NCI-H524 treated with DMSO at 0.1 percent for 48 hours (cell line): ENCODE measurements at regions not wholly inside any gene's neighbourhood (a gene's known extent, or its start where the extent isn't known, plus 50 kb on each side); places are given as distances from the start of the nearest gene placed in this dataset.

ENCODE experiments used
- DNase-seq: peaks from one replicate; lab custom pipeline; 2025; lab: John Stamatoyannopoulos, UW

DNA sequence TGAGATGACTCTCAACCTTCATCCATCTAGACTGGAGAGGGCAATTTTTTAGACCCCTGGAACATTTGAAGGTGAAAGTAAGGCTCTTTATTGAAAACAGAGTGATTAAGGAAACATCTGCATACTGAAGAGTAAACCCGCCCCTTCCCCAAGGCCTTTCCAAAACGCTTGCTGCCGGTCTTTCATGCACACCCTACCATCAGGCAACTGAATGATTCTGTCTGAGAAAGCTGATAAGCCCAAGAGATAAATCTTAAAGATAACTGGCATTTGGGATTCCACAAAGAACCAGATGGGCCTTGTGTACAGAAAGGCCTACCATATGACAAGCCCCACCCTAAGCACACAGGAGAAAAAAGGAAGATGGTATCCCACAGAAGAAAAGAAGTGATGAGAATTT lies 54.4 kb upstream of the PIK3R1 start:
- DNase-seq, result no peak

DNA sequence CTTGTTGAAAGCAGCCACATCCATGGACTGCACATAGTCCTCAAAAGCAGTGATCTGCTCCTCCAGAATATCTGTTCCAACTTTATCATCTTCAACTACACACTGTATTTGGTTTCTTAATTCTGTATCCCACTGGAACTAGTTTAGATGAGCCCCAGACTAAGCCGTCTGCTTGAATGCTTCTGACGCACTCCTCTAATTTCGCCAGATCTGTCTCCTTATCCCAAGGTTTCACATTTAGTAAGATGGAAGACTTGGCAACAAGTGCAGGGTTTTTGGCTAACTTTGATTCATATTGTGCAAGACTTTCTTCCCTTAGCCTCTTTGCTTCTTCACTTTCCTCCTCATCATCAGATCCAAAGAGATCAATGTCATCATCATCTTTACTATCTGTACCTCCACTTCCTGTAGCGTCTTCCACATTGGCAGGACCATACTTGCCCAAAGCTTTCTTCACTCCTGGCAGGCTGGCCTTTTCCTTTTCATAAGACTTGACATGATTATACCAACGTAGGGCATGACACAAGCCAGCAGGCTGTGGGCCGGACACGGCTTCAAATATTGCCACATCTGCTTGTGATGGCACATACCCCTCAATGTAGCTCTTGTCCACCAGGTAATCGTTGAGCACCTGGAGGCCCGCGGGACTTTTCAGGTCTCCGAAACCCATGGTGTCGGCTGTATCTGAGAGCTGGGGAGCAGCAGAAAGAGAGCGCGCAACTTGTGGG lies 56.2 kb upstream of the PIK3R1 start:
- no peak for DNase-seq

GRCh38 chr5:68155940-68156339 lies 59.6 kb upstream of the PIK3R1 start:
- no peak for DNase-seq

DNA sequence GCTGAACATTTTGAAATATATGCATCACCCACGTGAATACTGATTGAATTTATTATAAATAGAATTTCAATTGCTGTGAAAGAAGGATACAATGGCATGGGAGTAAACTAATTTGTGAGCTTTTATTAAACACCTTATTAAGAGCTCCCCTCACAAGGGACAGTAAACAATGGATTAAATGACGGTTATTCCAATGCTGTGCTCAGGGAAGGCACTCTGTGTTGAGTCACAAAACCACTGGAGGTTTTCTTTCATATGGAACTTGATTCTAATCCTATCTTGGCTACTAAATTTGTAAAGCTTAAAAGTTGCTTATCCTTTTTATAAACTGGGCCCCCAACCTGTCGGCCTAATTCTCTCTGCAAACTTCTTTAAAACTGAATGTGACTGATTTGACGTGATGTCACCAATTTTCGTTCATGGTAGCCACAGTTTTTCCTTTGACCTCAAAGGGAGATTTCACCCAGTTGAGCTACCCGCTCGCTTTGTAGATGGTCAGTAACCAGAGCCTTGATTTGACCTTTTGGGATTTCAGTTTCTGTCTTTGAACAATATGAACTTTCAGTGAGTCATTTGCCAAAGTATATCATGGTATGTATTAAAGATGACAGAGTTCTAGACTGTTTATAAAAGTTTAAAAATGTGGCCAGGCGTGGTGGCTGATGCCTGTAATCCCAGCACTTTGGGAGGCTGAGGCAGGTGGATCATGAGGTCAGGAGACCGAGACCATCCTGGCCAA lies 61.3 kb upstream of the PIK3R1 start:
- DNase-seq, result no peak

DNA sequence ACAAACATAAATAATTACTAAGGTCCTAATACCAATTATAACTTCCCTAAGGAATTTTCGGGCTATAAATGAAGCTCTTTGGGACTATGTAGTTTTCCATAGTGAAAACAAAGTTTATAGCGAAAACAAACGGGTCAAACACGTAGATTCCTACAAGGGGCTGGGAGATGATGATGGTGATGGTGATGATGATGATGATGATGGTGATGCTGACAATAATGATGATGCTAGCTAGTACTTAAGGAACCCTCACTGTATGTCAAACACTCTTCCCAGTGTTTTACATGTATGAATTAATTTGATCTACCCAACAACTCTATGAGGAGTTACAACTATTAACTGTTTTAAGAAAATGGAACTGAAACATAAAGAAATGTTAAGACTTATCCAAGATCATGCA lies 63.7 kb upstream of the PIK3R1 start:
- DNase-seq, result no peak

DNA sequence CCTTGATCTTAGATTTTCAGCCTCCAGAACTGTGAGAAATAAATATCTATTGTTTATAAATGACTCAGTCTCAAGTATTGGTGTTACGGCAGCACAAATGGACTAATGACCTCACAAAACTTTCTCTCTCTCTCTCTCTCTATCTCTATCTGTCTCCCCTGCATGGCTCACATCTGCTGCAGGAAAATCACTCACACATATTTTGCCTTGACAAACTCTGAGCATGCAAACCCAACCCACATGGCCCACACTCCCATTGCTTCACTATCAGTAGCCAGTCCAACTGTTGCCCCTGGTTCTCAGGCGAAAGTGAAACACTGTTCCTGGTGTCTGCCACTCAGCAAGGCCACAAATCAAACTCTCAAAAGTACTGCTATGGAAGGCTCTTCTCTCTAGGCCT lies 66.4 kb upstream of the PIK3R1 start:
- DNase-seq, result no peak

- no peak for DNase-seq
Measured at GRCh38 chr5:68148096-68148495, 67.5 kb upstream of the PIK3R1 start.

DNA sequence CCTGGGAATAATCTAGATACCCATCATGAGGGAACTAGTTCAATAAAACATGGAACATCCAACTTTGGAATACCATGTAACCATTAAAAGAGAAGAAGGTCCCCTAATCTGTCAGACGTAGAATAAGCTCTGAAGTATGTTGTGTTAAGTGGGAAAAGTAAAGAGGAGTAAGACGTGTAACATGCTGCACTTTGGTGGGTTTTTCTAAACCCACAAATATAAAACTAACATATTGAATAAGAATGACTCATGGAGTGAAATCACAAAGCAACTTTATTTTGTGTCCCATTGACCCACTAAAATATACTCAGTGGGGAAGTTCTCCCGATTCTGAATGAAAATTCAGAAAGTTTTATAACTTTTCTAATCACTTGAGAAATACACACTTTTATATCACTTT lies 67.9 kb upstream of the PIK3R1 start:
- DNase-seq, result no peak

DNA sequence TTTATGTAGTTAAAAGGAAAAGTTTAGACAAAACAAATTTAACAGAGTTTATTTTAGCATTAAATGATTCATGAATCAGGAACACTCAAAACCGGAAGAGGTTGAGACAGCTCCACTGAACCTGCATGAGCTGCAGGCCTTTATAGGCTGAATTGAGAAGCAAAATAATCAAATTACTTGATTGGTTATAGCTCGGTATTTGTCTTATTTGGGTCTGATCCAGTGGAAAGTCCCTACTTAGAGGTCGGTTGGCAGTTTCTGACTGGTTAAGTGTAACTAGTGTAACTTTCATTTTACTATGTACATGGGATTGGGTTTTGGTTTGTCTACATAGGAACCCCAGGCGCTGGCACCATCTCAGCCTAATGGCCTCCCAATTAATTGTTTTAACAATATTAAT lies 74.1 kb upstream of the PIK3R1 start:
- DNase-seq, result no peak

- no peak for DNase-seq
Measured at GRCh38 chr5:68140763-68141162, 74.8 kb upstream of the PIK3R1 start.

DNA sequence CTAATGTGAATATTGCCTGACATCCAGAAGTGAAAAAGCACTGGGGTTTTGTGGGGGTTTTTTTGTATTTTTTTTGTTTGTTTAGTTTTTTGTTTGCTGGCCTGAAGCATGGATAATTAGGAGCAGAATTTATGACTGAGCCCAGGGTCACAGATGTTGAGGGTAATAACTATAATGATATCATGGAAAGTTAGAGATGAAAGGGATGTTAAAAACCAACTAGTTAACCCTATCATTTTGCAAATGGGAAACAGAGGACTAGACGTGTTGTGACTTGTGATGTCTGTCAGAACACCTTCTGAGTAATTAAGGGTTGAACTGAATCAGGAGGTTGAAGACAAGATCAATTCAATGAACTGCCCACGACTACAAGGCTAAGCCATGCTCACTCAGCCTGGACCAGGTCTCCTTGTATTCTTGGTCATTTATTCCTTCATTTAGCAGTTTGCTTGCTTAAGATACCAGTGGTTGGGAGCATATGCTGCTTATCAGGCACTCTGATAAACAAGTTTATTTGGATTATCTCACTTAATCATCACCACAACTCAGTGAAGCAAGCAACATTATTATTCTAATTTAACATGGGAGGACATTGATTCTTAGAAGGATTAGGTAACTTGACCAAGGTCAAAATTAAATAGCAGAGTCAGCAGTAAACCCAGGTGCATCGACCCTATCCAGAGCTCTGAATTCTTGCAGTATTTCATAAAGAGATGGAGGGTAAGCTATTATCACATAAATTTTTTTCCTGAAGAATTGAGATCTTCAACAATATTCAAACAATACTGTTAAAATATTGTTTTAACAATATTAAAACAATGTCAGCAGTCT lies 75.7 kb upstream of the PIK3R1 start:
- DNase-seq, result no peak

- no peak for DNase-seq
Measured at GRCh38 chr5:68137511-68138140, 77.9 kb upstream of the PIK3R1 start.

GRCh38 chr5:68134669-68135313 lies 80.8 kb upstream of the PIK3R1 start:
- DNase-seq, result no peak

- DNase-seq, result no peak
Measured at GRCh38 chr5:68134033-68134668, 81.4 kb upstream of the PIK3R1 start.

- no peak for DNase-seq
Measured at GRCh38 chr5:68130253-68130652, 85.3 kb upstream of the PIK3R1 start.

GRCh38 chr5:68129364-68129763 lies 86.2 kb upstream of the PIK3R1 start:
- no peak for DNase-seq

DNA sequence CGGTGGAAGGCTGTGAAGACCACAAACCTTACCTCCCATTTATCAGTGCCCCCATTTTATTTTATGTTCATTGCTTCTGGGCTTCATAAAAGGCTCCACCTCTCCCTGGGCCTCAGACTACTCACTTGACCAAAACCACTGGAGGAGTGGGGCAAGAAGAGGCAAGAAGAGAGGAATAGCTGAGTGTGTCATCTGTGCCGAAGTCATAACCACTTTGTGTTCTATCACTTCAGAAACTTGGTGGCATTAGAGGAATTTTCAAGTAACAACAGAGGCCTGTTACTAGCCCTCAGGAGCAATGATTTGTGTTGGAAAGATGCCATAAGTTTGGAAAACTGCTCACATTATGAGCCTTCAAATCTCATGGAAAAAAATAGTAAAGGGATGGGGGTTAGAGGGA lies 88.7 kb upstream of the PIK3R1 start:
- no peak for DNase-seq

DNA sequence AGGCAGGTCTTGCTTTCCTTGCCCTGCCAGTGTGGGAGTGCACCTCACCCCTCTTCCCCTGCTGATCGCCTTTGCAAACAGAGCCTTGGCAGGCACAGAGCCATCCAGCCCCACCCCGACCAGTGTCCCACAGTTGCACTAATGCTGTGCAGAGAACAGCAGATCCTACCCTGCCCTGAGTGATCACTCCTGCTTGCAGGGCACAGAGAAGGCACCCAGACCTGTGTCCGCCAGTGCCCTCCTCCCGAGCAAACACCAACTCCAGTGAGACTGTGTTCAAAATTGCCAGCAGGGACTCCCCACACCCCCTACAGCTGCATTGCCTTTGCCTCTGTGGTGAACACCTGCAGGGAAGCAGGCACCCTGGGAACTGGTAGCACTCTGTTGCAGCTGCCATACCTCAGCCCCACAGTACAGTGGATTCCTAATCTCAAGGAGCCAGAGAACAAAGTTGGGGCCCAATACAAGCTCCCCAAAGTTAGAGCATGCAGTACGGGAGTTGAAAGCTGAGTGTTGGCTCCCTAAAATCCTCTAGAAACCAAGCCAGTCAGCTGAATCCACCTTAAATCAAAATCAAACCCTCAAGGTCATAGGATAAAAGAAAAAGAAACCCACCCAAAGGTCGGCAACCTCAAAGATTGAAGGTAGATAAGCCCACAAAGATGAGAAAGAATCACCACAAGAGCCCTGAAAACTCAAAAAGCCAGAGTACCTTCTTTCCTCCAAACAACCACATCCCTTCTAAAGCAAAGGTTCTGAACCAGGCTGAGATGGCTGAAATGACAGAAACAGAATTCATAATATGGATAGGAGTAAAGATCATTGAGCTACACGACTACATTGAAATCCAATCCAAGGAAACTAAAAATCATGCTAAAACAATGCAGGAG lies 92.9 kb upstream of the PIK3R1 start:
- no peak for DNase-seq

DNA sequence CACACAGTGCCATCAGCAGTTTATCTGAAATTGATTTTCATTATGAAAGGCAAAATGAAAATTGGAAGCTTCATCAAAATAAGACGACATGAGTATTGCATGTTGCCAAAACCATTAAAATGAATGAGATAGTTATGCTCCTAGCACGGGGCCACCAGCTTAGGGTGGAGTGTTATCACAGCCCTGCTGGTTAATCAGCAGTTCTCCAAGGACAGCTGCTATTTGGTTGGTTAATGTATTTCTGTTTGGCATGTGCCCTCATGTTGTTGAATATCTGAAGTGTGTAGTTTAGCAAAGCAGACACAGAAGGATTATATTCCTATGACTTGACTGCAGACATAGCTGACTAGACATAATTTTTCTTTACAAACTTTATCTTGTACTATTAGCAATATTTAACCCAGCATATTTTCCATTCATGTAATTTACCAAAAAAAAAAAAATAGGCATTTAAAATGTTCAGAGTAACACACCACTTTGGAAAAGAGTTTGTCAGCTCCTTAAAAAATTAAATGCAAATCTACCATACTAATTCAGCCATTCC lies 98.6 kb upstream of the PIK3R1 start:
- DNase-seq, result no peak

GRCh38 chr5:68116408-68116807 lies 99.1 kb upstream of the PIK3R1 start:
- no peak for DNase-seq
